ENCODE measurements at regions not wholly inside any gene's neighbourhood (a gene's known extent, or its start where the extent isn't known, plus 50 kb on each side); places are given as distances from the start of the nearest gene placed in this dataset.

DNA sequence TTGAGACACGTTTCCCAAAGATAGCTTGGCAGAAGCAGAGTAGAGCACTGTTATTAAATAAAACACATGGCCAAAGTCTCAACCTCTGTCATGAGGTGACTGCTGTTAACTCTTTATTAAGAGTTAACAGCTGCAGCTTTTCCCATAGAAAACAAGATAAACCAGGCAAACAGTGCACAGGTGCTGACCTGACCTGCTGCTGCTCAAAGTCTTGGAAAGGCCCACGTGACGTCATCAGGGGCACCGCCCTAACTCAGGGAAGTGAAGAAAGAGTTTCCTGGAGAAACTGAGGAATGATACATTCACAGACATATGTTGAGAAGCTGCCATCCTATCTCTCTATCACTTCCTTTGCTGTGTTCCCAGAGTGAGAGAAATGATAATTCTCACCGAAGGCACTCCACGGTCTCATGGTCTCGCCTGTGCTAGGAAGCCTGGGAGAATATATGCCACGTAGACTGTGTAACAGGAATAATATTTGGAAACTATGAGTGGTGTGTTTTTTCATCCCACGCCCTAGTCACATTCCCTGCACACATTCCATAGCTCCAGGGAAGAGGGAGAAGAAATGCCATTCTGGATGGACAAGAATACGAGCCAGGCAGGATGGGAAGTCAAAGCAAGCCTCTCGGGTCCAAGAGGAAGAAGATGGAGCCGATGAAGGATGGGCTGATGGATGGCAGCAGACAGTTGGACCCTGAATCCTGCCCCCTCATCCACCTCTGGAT, 146.2 kb upstream of the NFE2L3 start:
- DNase-seq (no peak), ATAC-seq (no peak)
- no peaks in the 10 kb centered on the region for H3K4me1 ChIP-seq
- no peak overlapping the region for H3K27ac ChIP-seq
- H3K36me3 ChIP-seq: no peaks in the 10 kb centered on the region
- no peak for TF ChIP-seq POLR2A (IDR thresholded peaks at IDR 0.05)
- no peak for TF ChIP-seq CTCF (IDR thresholded peaks at IDR 0.05 in 4 of 5, conservative IDR thresholded peaks at IDR 0.05 in 1 of 5)
- no peaks in the 10 kb centered on the region for H3K9me3 ChIP-seq
- peaks cover 0 to 2% (median 0%) of the 10 kb centered on the region in 3 donors for H3K27me3 ChIP-seq
- intact Hi-C loops (cut with DNase I; ENCODE audit: low total_unique reads) (no loop called here), in situ Hi-C loops (cut with MboI; ENCODE audit: low sequenced_read_pairs in 4 of 4) (no loop called here)
- H3K4me3 ChIP-seq: no peak overlapping the region

DNA sequence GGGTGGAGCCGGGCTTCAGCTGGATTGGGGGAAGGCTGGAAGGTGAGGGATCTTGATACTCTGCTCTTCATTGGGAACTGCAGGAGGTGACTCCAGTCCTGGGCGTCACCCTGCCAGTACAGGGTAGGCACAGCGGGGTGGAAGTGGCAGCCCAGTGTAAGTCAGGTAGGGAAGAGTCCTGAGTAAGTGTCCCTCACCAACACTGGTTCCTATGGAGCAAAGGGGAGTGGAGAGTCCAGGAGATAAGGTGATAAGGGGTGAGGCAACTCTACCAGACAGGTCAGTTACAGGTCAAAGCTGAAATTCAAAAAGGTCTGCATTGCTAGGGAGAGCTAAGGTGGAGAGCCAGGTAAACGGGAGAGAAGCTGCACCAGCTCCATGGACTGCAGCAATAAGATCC, 145.6 kb upstream of the NFE2L3 start:
- TF ChIP-seq CTCF (IDR thresholded peaks at IDR 0.05 in 4 of 5, conservative IDR thresholded peaks at IDR 0.05 in 1 of 5) (no peak), POLR2A (IDR thresholded peaks at IDR 0.05) (no peak)
- intact Hi-C loops (cut with DNase I; ENCODE audit: low total_unique reads) (no loop called here), in situ Hi-C loops (cut with MboI; ENCODE audit: low sequenced_read_pairs in 4 of 4) (no loop called here)
- H3K27ac ChIP-seq: no peak overlapping the region
- H3K36me3 ChIP-seq: no peaks in the 10 kb centered on the region
- no peaks in the 10 kb centered on the region for H3K4me1 ChIP-seq
- ATAC-seq (no peak), DNase-seq (no peak)
- peaks cover 0 to 2% (median 0%) of the 10 kb centered on the region in 3 donors for H3K27me3 ChIP-seq
- no peak overlapping the region for H3K4me3 ChIP-seq
- no peaks in the 10 kb centered on the region for H3K9me3 ChIP-seq

- in situ Hi-C loops (cut with MboI; ENCODE audit: low sequenced_read_pairs in 4 of 4): no loop called here
- no peak for ATAC-seq
Measured at GRCh38 chr7:26007510-26007909, 144.5 kb upstream of the NFE2L3 start.

GRCh38 chr7:26008428-26008827, 143.6 kb upstream of the NFE2L3 start:
- Histone ChIP-seq H3K36me3 (no peaks in the 10 kb centered on the region), H3K27me3 (no peaks in the 10 kb centered on the region), H3K4me1 (no peaks in the 10 kb centered on the region), H3K27ac (no peak overlapping the region), H3K4me3 (no peak overlapping the region), H3K9me3 (no peaks in the 10 kb centered on the region)
- intact Hi-C loops (cut with DNase I; ENCODE audit: low total_unique reads) (no loop called here), in situ Hi-C loops (cut with MboI; ENCODE audit: low sequenced_read_pairs in 4 of 4) (no loop called here)
- ATAC-seq (no peak), DNase-seq (no peak)
- TF ChIP-seq CTCF (IDR thresholded peaks at IDR 0.05 in 4 of 5, conservative IDR thresholded peaks at IDR 0.05 in 1 of 5): no peak
- no peak for TF ChIP-seq POLR2A (IDR thresholded peaks at IDR 0.05)

More at GRCh38 chr7:26007510-26007909, 144.5 kb upstream of the NFE2L3 start:
- no peak overlapping the region for H3K4me3 ChIP-seq
- no peak for DNase-seq
- peaks cover 0 to 2% (median 0%) of the 10 kb centered on the region in 3 donors for H3K27me3 ChIP-seq
- intact Hi-C loops (cut with DNase I; ENCODE audit: low total_unique reads): no loop called here
- no peaks in the 10 kb centered on the region for H3K9me3 ChIP-seq
- no peaks in the 10 kb centered on the region for H3K4me1 ChIP-seq
- TF ChIP-seq CTCF (IDR thresholded peaks at IDR 0.05 in 4 of 5, conservative IDR thresholded peaks at IDR 0.05 in 1 of 5) (no peak), POLR2A (IDR thresholded peaks at IDR 0.05) (no peak)
- H3K36me3 ChIP-seq: no peaks in the 10 kb centered on the region
- H3K27ac ChIP-seq: no peak overlapping the region

Data from gastrocnemius medialis (tissue), 4 donors.